CD4-positive, alpha-beta T cell treated with Interleukin-4 for 1 hour (primary cell): ENCODE measurements at regions not wholly inside any gene's neighbourhood (a gene's known extent, or its start where the extent isn't known, plus 50 kb on each side); places are given as distances from the start of the nearest gene placed in this dataset.
"Not testable (repeated sequence)": the region's sequence is repeated elsewhere in the genome, so short reads cannot be mapped to it uniquely, and the experiment has no call there.

Source experiments
- DNase-seq, 2 donors: peaks; one replicate each; pipeline ENCODE4 v3.0.0-alpha.2; 2020 to 2022

- DNase-seq = no peak
Observed at GRCh38 chr7:130850956-130851355, 116.9 kb upstream of the KLF14 start.

- no peak for DNase-seq
Observed at GRCh38 chr7:130852867-130853266, 118.9 kb upstream of the KLF14 start.

DNA sequence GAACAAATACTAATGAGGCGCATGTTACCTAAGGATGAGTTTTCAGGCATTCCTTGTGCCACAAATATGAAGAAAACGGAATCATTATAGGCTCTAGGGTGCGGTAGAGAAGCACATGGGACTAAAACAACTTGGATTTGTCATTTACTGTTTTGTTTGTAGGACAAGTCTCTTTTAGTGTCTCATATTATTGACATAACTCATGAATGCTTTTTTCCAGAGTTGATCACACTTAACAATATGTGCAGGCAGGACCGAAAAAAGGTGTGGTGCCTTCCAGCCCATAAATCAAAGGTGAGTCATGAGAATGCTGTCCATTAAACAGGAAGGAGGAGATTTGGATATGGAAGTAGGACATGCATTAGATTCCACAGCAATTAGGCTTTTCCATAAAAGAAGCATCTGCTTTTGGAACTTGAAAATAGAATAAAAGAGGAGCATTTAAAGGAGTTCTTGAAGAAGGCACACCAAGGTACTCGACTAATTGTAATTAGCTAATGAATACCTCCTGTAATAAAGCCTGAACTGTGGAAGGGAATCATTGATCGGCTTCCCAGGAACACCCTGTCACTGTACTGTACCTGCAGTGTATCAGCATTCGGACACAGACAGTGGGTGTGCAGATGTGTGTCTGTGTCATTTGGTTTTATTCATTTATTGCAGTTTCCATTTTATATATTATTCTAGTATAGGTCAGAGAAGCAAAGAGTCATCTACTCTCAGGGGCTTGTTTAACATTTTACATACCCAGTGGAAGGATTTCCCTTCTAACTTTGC, 119.7 kb upstream of the KLF14 start:
- no peak for DNase-seq

GRCh38 chr7:130854481-130854880, 120.5 kb upstream of the KLF14 start:
- DNase-seq = no peak

DNA sequence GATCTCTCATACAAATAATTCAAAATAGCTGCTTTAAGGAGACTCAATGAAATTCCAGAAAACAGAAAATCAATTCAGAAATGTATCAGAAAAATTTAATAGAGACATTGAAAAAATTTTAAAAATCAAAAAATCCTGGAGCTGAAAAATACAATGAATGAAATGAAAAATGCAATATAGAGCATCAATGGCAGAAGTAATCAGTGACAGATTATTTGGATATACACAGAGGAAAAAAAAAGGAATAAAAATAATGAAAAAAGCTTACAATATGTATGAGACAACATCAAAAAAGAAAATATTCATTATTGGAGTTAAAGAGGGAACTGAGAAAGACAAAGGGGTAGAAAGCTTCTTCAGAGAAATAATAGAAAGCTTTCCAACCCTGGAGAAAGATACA, 122.9 kb upstream of the KLF14 start:
- no peak for DNase-seq

GRCh38 chr7:130860832-130861231, 126.8 kb upstream of the KLF14 start:
- not testable (repeated sequence) for DNase-seq

DNA sequence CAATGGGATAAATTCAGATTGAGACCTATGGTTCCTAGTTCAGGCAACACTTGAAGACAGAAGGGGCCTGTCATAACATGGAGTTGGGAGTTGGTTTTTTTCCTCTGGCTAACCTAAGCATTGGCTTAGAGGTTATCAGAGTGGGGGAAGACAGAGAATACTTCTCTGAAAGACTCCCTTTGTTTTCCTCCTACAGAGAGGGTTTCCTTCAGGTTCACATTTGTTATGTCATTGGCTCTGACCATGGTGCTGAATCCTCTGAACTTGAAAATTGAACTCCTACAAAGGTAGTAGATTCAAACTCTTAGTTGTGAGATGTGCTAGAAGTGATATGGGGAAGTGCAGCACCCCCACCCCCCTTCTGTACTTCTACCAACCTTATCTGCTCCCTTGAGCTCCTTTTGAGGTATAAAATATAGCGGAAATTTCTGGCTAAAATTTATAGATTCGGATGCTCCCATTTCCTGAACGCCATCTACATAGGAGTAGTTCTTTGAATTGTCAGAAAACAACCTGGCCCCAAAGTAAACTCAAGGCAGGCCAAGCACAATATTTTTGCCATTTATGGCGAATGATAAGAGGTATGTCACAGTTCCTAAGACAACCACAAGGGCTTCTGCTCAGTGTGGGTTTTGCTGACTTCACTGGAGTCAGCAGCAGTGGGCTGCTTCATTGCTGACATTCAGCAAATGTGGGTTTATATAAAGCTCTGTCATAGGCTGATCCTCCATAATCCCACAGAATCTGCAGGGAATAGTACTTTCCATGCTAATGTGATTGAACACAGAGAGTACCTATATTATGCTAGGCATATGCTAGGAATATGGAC, 131.6 kb upstream of the KLF14 start:
- DNase-seq = no peak

GRCh38 chr7:130867039-130867438, 133.0 kb upstream of the KLF14 start:
- DNase-seq = no peak

DNA sequence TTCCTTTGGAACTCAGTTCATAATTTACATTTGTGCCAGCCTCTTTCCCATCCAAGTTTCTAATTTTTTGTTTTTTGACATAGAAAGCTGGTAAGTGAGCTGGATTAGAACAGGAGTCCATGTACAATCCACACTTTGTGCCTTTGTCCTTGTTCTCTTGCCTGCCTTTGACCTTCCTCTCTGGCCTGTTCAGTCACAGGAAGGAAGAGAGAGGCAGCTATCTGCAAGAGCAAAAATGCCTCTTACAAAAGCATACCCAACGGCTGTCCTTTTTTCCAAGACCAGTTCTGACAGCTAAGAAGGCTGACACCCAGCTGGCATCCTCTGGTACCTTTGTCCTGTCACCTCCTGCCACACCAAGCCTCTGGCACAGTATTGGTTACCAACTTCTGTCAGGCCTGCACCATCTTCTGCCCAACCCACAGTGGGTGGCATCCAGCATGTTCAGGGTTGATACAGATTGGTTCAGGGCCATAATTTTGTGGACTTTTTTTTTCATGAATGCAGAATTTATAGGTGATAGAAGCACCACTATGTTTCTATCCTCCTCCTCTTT, 133.7 kb upstream of the KLF14 start:
- no peak for DNase-seq

DNA sequence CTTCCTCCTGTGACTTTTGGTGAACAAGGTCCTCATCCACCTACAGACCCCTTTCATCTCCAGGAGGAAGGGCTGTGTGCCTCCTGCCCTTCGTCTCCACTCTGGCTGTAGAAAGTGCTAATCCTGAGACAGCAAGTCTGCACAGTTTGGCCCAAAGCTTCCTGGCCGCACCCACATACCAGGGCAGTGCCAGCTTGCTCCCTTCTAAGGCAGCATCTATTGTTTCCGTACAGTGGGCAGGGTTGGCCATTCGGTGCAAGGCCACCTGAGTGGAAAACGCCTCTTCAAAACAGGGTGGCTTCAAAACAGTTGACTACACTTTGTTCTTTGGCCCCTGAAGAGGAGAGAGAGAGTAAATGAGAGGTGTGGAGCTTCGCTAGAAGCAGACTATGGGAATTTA, 134.1 kb upstream of the KLF14 start:
- DNase-seq = no peak

DNA sequence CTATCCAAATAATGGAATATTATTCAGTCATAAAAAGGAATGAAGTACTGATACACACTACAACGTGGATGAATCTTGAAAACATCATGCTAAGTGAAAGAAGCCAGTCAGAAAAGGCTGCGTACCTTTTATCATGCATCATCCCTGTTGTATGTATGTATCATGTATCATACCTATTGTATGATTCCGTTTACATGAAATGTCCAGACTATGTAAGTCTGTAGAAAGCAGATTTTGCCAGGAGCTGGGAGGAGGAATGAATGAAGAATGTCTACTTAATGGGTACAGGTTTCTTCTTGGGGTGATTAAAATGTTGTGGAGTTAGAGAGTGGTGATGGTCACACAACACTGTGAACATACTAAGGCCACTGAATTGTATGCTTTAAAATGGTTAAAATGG, 135.9 kb upstream of the KLF14 start:
- DNase-seq = no peak

DNA sequence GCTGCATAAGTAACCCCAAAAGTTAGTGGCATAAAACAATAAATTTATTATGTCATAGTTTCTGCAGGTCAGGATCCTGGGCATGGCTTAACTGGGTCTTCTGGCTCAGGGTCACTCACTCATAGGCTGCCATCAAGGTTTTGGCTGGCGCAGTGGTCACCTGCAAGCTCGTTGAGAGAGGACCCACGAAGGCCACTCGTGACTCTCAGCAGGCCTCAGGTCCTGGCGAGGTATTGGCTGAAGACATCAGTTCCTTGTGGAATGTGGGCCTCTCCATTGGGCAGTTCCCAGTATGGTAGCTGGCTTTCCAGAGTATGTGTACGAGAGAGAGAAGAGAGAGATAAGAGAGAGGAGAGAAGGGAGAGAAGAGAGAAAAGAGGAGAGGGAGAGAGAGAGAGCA, 138.3 kb upstream of the KLF14 start:
- DNase-seq = no peak

GRCh38 chr7:130872756-130873448, 138.9 kb upstream of the KLF14 start:
- no peak for DNase-seq

DNA sequence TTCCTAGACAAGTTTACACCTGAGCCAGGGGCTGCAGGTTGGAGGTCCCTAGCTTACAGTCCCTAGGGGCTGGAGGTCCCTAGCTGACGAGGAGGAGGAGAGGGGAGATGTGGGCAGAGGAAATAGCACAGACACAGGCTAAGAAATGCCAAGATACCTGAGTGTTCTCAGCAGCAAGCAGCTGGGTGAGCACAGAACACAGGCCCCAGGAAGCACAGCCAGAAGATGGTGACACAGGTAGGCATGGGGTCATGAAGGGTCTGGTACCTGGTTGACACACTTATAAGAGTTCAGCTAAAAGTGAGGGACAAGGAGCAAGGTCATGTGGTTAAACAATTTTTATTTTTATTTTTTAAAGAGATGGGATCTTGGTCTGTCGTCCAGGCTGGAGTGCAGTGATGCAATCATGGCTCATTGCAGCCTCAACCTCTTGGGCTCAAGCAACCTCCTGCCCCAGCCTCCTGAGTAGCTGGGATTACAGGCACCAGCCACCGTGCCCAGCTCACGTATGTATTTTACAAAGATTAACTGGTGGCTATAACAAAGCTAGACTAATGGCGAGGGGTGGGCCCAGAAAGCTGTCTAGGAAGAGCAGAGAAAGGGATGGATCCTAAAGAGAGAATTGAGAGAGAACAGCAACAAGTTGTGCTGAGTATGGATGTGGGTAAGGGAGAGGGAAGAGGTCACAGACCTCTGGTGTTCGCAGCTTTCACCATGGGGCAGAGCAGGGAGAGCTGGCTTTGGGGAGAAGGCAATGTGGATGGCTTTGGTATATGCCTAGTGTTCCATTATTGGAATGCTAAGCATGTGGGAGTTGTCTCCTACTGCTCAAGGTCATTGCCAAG, 140.3 kb upstream of the KLF14 start:
- DNase-seq = no peak

GRCh38 chr7:130875265-130875741, 141.3 kb upstream of the KLF14 start:
- DNase-seq = peak; percentile 40 to 51

DNA sequence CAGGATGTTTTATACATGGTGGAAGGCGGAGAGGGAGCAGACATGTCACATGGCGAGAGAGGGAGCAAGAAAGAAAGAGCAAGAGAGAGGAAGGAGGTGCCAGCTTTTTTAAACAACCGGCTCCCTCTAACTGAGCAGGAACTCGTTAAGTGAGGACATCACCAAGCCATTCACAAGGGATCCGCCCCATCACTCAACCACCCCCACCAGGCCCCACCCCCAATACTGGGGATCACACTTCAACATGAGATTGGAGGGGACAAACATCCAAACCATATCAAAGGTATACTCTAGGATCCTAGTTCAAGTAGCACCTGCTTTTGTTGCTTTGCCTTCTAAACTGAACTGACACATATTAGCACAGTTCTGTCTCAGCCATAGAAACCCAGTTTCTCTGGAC, 141.9 kb upstream of the KLF14 start:
- DNase-seq = no peak

DNA sequence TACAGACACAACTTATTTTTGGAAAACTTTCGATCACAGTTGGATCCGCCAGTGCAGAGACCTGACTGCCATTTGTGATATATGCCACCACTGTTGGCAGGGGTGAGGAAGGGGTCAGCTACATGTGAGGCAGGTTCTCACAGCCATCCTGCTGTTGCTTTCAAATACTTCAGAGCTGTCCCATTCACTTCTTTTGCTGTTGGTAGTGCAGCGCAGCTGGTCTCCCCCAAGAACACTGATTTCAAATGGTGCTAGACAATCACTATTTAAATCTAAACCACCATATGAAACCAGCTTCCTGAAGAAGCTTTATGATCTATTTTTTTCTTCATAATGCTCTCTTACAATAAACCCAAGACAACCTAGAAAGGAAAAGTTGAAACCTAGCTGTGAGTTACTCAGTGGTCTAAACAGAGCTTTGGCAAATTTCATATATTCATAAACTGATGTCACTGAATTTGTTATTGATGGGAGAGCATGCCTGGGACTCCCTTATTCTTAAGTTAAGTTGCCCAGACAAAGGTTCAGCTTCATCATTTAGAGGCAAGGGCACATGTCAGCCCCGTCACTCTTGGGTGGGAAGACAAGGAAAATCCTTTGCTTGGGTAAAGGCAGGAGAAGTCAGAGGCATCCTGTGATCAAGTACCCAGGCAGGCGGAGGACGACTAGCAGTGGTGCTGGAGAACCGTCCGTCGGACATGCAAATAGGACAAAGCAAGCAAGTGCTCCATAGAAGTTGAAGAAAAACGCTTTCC, 143.4 kb upstream of the KLF14 start:
- DNase-seq = no peak

DNA sequence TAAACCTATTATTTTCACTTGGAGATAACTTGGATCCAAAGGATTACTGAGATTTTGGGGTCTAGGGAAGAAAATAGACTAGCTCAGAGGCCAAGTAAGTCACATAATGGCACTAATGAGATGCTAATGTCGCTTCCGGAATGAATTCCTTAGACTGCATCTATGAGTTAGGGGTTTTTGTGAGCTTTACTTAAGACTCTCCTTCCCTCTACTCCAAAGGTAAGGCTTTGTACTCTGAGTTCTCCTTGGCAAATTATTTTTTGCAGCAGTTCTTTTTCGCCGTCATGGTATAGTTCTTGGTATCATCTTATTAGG, 143.9 kb upstream of the KLF14 start:
- no peak for DNase-seq

GRCh38 chr7:130878785-130879184, 144.8 kb upstream of the KLF14 start:
- DNase-seq = no peak

GRCh38 chr7:130879191-130879590, 145.2 kb upstream of the KLF14 start:
- no peak for DNase-seq

- DNase-seq = no peak
Observed at GRCh38 chr7:130880668-130881067, 146.7 kb upstream of the KLF14 start.
